OCI-LY7 (cell line): ENCODE measurements at regions not wholly inside any gene's neighbourhood (a gene's known extent, or its start where the extent isn't known, plus 50 kb on each side); places are given as distances from the start of the nearest gene placed in this dataset.

ENCODE experiments used
- BruUV-seq: library from RNA; stranded (reverse); fragments of 400-500 nt; replicated peaks from 2 replicates; lab custom pipeline; 2021; lab: Mats Ljungman, UMichigan
- CTCF ChIA-PET: fragments of 300-600 bp; sonication (Branson Sonifier 250); formaldehyde crosslinking; loops from one replicate; lab custom pipeline; 2022; ENCODE audit warnings: antibody characterized with exemption; ENCODE audit not compliant: unreplicated experiment; lab: Charles Lee
- POLR2A ChIA-PET: fragments of 300-600 bp; sonication (Branson Sonifier 250); formaldehyde crosslinking; loops from one replicate; lab custom pipeline; 2022; ENCODE audit warnings: antibody characterized with exemption; lab: Charles Lee
- DNase-seq: peaks from one replicate; pipeline ENCODE4 v3.0.0-alpha.2; 2015; ENCODE audit warnings: low spot score
- H2AFZ ChIP-seq: fragments of 200-600 bp; sonication (generic), shearing (Covaris generic); 2 replicates; pipeline ENCODE4 v1.6.1; 2014; ENCODE audit warnings: mild to moderate bottlenecking, antibody characterized with exemption, low read length, moderate library complexity
- H3K27ac ChIP-seq: fragments of 200-600 bp; sonication (generic); 2 replicates; pipeline ENCODE4 v1.5.1; 2014; ENCODE audit warnings: mixed run types, low read depth, mild to moderate bottlenecking, moderate library complexity, low read length, inconsistent platforms; ENCODE audit not compliant: poor library complexity, severe bottlenecking
- H3K36me3 ChIP-seq: fragments of 200-600 bp; sonication (generic); 2 replicates; pipeline ENCODE4 v1.6.1; 2014; ENCODE audit warnings: mild to moderate bottlenecking, antibody characterized with exemption, low read length, moderate library complexity, mixed read lengths; ENCODE audit not compliant: insufficient read depth
- H3K4me1 ChIP-seq: fragments of 200-600 bp; sonication (generic); 2 replicates; pipeline ENCODE4 v1.5.1; 2014; ENCODE audit warnings: mild to moderate bottlenecking, low read length; ENCODE audit not compliant: insufficient read depth, poor library complexity, severe bottlenecking
- H3K4me2 ChIP-seq: fragments of 200-600 bp; sonication (generic); 2 replicates; pipeline ENCODE4 v1.6.1; 2014; ENCODE audit warnings: mild to moderate bottlenecking, low read length
- H3K4me3 ChIP-seq: fragments of 200-600 bp; sonication (generic); 2 replicates; pipeline ENCODE4 v1.5.1; 2014; ENCODE audit warnings: mild to moderate bottlenecking, low read depth, low read length; ENCODE audit not compliant: poor library complexity, severe bottlenecking
- H3K79me2 ChIP-seq: fragments of 200-600 bp; sonication (generic); 2 replicates; pipeline ENCODE4 v1.6.1; 2016; ENCODE audit warnings: low read depth, mild to moderate bottlenecking, low read length, moderate library complexity, mixed read lengths; ENCODE audit not compliant: insufficient read depth
- H3K9me2 ChIP-seq: fragments of 200-600 bp; sonication (generic); 2 replicates; pipeline ENCODE4 v1.6.1; 2016; ENCODE audit warnings: mild to moderate bottlenecking, low read length, mixed read lengths; ENCODE audit not compliant: insufficient read depth
- H3K9me3 ChIP-seq: fragments of 200-600 bp; sonication (generic); 2 replicates; pipeline ENCODE4 v1.6.1; 2014; ENCODE audit warnings: mild to moderate bottlenecking, mixed run types, low read length, mixed read lengths
- H4K20me1 ChIP-seq: fragments of 200-600 bp; sonication (generic); 2 replicates; pipeline ENCODE4 v1.6.1; 2014; ENCODE audit warnings: mild to moderate bottlenecking, antibody characterized with exemption, low read length, moderate library complexity, mixed read lengths; ENCODE audit not compliant: insufficient read depth
- CTCF ChIP-seq: fragments of 200-600 bp; sonication (generic); conservative IDR thresholded peaks from 2 replicates; pipeline ENCODE4 v1.5.1; 2014; ENCODE audit warnings: mild to moderate bottlenecking, antibody characterized with exemption, low read length, moderate library complexity, mixed read lengths
- EZH2phosphoT487 ChIP-seq: fragments of 200-600 bp; sonication (generic); IDR thresholded peaks from 2 replicates; pipeline ENCODE4 v1.6.1; 2018; ENCODE audit warnings: low read depth, borderline replicate concordance, mild to moderate bottlenecking, mixed run types, antibody characterized with exemption, low read length, moderate library complexity, mixed read lengths
- intact Hi-C: fragments of 100-400 bp; cut with micrococcal nuclease; formaldehyde crosslinking; loops from one replicate; pipeline ENCODE4 v1.10.0; 2022; ENCODE audit not compliant: unreplicated experiment

- no peaks in the 10 kb centered on the region for H4K20me1 ChIP-seq
- no peak overlapping the region for H3K27ac ChIP-seq
- TF ChIP-seq CTCF: no peak
- no peak for TF ChIP-seq EZH2phosphoT487
- no TSS peak for BruUV-seq
- H3K4me1 ChIP-seq: no peaks in the 10 kb centered on the region
- ChIA-PET POLR2A (no interaction called here), CTCF (no interaction called here)
- DNase-seq: no peak
- no peaks in the 10 kb centered on the region for H3K9me2 ChIP-seq
- intact Hi-C loops: no loop called here
- no peaks in the 10 kb centered on the region for H3K9me3 ChIP-seq
- no peak overlapping the region for H3K4me2 ChIP-seq
- no peak overlapping the region for H2AFZ ChIP-seq
- H3K36me3 ChIP-seq: no peaks in the 10 kb centered on the region
- no peaks in the 10 kb centered on the region for H3K79me2 ChIP-seq
- no peak overlapping the region for H3K4me3 ChIP-seq
These were observed 54.5 kb upstream of the BMAL1 start for GRCh38 chr11:13223112-13223511.

GRCh38 chr11:13224324-13224723 is 53.3 kb upstream of the BMAL1 start:
- Histone ChIP-seq H3K27ac (no peak overlapping the region), H3K4me2 (no peak overlapping the region), H3K4me1 (no peaks in the 10 kb centered on the region), H3K4me3 (no peak overlapping the region), H2AFZ (no peak overlapping the region), H3K9me3 (no peaks in the 10 kb centered on the region), H4K20me1 (no peaks in the 10 kb centered on the region), H3K79me2 (no peaks in the 10 kb centered on the region), H3K36me3 (no peaks in the 10 kb centered on the region), H3K9me2 (no peaks in the 10 kb centered on the region)
- ChIA-PET POLR2A (interaction anchor here (0.6 kb wide), 1 partner anchor 34 kb away, joined by 3 read pairs; no protein-coding TSS in a partner anchor), CTCF (no interaction called here)
- intact Hi-C loops: no loop called here
- DNase-seq: no peak
- no TSS peak for BruUV-seq
- TF ChIP-seq EZH2phosphoT487 (no peak), CTCF (no peak)

GRCh38 chr11:13225038-13226001 is 52.3 kb upstream of the BMAL1 start:
- no TSS peak for BruUV-seq
- ChIA-PET CTCF (no interaction called here), POLR2A (interaction anchor here (0.7 kb wide), 1 partner anchor 28 kb away, joined by 3 read pairs; no protein-coding TSS in a partner anchor)
- Histone ChIP-seq H3K27ac (no peak overlapping the region), H4K20me1 (no peaks in the 10 kb centered on the region), H3K79me2 (no peaks in the 10 kb centered on the region), H3K4me1 (no peaks in the 10 kb centered on the region), H3K9me2 (no peaks in the 10 kb centered on the region), H3K36me3 (no peaks in the 10 kb centered on the region), H3K9me3 (no peaks in the 10 kb centered on the region), H2AFZ (no peak overlapping the region), H3K4me3 (no peak overlapping the region), H3K4me2 (no peak overlapping the region)
- no peak for TF ChIP-seq EZH2phosphoT487
- no peak for TF ChIP-seq CTCF
- DNase-seq: no peak
- intact Hi-C loops: no loop called here
